NCI-H1105 treated with DMSO at 0.1 percent for 48 hours (cell line): ENCODE measurements at regions not wholly inside any gene's neighbourhood (a gene's known extent, or its start where the extent isn't known, plus 50 kb on each side); places are given as distances from the start of the nearest gene placed in this dataset.
"Not testable (repeated sequence)": the region's sequence is repeated elsewhere in the genome, so short reads cannot be mapped to it uniquely, and the experiment has no call there.

Source experiments
- DNase-seq: peaks from one replicate; lab custom pipeline; 2025; lab: John Stamatoyannopoulos, UW

GRCh38 chr4:96429657-96430056 is 589.8 kb downstream of the PDHA2 start:
- no peak for DNase-seq

- no peak for DNase-seq
Observed at GRCh38 chr4:96431094-96431493, 591.2 kb downstream of the PDHA2 start.

- DNase-seq = no peak
Observed at GRCh38 chr4:96448315-96448872, 608.5 kb downstream of the PDHA2 start.

GRCh38 chr4:96455045-96455720 is 615.3 kb downstream of the PDHA2 start:
- DNase-seq = no peak

GRCh38 chr4:96458031-96458430 is 618.1 kb downstream of the PDHA2 start:
- not testable (repeated sequence) for DNase-seq

GRCh38 chr4:96459105-96459504 is 619.2 kb downstream of the PDHA2 start:
- no peak for DNase-seq

- no peak for DNase-seq
Observed at GRCh38 chr4:96465834-96466233, 625.9 kb downstream of the PDHA2 start.

GRCh38 chr4:96471956-96472867 is 632.3 kb downstream of the PDHA2 start:
- no peak for DNase-seq

- no peak for DNase-seq
Observed at GRCh38 chr4:96473246-96473645, 633.4 kb downstream of the PDHA2 start.

- no peak for DNase-seq
Observed at GRCh38 chr4:96483308-96484030, 643.6 kb downstream of the PDHA2 start.

GRCh38 chr4:96486563-96486962 is 646.7 kb downstream of the PDHA2 start:
- DNase-seq = no peak

GRCh38 chr4:96497621-96498020 is 657.7 kb downstream of the PDHA2 start:
- no peak for DNase-seq

GRCh38 chr4:96504386-96504785 is 664.5 kb downstream of the PDHA2 start:
- DNase-seq = no peak

- no peak for DNase-seq
Observed at GRCh38 chr4:96509039-96509741, 669.3 kb downstream of the PDHA2 start.

- no peak for DNase-seq
Observed at GRCh38 chr4:96519291-96519690, 679.4 kb downstream of the PDHA2 start.

- DNase-seq = no peak
Observed at GRCh38 chr4:96521046-96521536, 681.2 kb downstream of the PDHA2 start.

GRCh38 chr4:96523611-96524010 is 683.7 kb downstream of the PDHA2 start:
- DNase-seq = no peak

GRCh38 chr4:96524311-96524875 is 684.5 kb downstream of the PDHA2 start:
- DNase-seq = no peak

- DNase-seq = no peak
Observed at GRCh38 chr4:96525898-96526297, 686.0 kb downstream of the PDHA2 start.

- DNase-seq = no peak
Observed at GRCh38 chr4:96526625-96527024, 686.7 kb downstream of the PDHA2 start.

GRCh38 chr4:96531836-96532235 is 691.9 kb downstream of the PDHA2 start:
- no peak for DNase-seq
